KOPT-K1 (cell line): ENCODE measurements at regions not wholly inside any gene's neighbourhood (a gene's known extent, or its start where the extent isn't known, plus 50 kb on each side); places are given as distances from the start of the nearest gene placed in this dataset.
"Not testable (repeated sequence)": the region's sequence is repeated elsewhere in the genome, so short reads cannot be mapped to it uniquely, and the experiment has no call there.

Experiments used
- H3K27ac ChIP-seq: fragments of 200-600 bp; sonication (generic); 2 replicates; pipeline ENCODE4 v1.5.1; 2016; ENCODE audit warnings: antibody characterized with exemption, mild to moderate bottlenecking, low read depth, low read length; ENCODE audit not compliant: poor library complexity, severe bottlenecking
- H3K36me3 ChIP-seq: fragments of 200-600 bp; sonication (generic); 2 replicates; pipeline ENCODE4 v1.5.1; 2017; ENCODE audit warnings: antibody characterized with exemption, mild to moderate bottlenecking, low read length, moderate library complexity; ENCODE audit not compliant: insufficient read depth
- H3K9me3 ChIP-seq: fragments of 200-600 bp; sonication (generic); 2 replicates; pipeline ENCODE4 v1.5.1; 2017; ENCODE audit warnings: antibody characterized with exemption, low read length, mild to moderate bottlenecking; ENCODE audit not compliant: insufficient read depth, poor library complexity, severe bottlenecking

GRCh38 chr1:194857413-194857812, 1671.0 kb upstream of the B3GALT2 start:
- H3K36me3 ChIP-seq, result no peaks in the 10 kb centered on the region
- H3K9me3 ChIP-seq, result peaks cover 4% of the 10 kb centered on the region
- H3K27ac ChIP-seq, result no peak overlapping the region

- H3K9me3 ChIP-seq, result no peaks in the 10 kb centered on the region
- no peaks in the 10 kb centered on the region for H3K36me3 ChIP-seq
- no peak overlapping the region for H3K27ac ChIP-seq
These were observed 1662.4 kb upstream of the B3GALT2 start for GRCh38 chr1:194848846-194849245.

GRCh38 chr1:194846488-194846887, 1660.1 kb upstream of the B3GALT2 start:
- Histone ChIP-seq H3K9me3 (no peaks in the 10 kb centered on the region), H3K36me3 (no peaks in the 10 kb centered on the region), H3K27ac (no peak overlapping the region)

- Histone ChIP-seq H3K36me3 (no peaks in the 10 kb centered on the region), H3K27ac (no peak overlapping the region)
These were observed 1656.7 kb upstream of the B3GALT2 start for GRCh38 chr1:194843077-194843476.

GRCh38 chr1:194833111-194833510, 1646.7 kb upstream of the B3GALT2 start:
- Histone ChIP-seq H3K36me3 (no peaks in the 10 kb centered on the region), H3K27ac (no peak overlapping the region), H3K9me3 (no peaks in the 10 kb centered on the region)

More at GRCh38 chr1:194843077-194843476, 1656.7 kb upstream of the B3GALT2 start:
- H3K9me3 ChIP-seq, result peaks cover 5% of the 10 kb centered on the region

- not testable (repeated sequence) for H3K27ac ChIP-seq, H3K36me3 ChIP-seq, H3K9me3 ChIP-seq
These were observed 1645.2 kb upstream of the B3GALT2 start for GRCh38 chr1:194831595-194831994.

- Histone ChIP-seq H3K36me3 (no peaks in the 10 kb centered on the region), H3K27ac (peak overlapping the region; percentile 52), H3K9me3 (no peaks in the 10 kb centered on the region)
These were observed 1644.0 kb upstream of the B3GALT2 start for GRCh38 chr1:194830387-194830786.

GRCh38 chr1:194829492-194829891, 1643.1 kb upstream of the B3GALT2 start:
- H3K9me3 ChIP-seq, result no peaks in the 10 kb centered on the region
- peak overlapping the region; percentile 52 for H3K27ac ChIP-seq
- H3K36me3 ChIP-seq, result no peaks in the 10 kb centered on the region

GRCh38 chr1:194825382-194825781, 1639.0 kb upstream of the B3GALT2 start:
- Histone ChIP-seq H3K27ac (no peak overlapping the region), H3K9me3 (no peaks in the 10 kb centered on the region), H3K36me3 (no peaks in the 10 kb centered on the region)

GRCh38 chr1:194821091-194821490, 1634.7 kb upstream of the B3GALT2 start:
- Histone ChIP-seq H3K9me3 (no peaks in the 10 kb centered on the region), H3K27ac (no peak overlapping the region), H3K36me3 (no peaks in the 10 kb centered on the region)

GRCh38 chr1:194818674-194819073, 1632.3 kb upstream of the B3GALT2 start:
- H3K9me3 ChIP-seq, result no peaks in the 10 kb centered on the region
- no peak overlapping the region for H3K27ac ChIP-seq
- no peaks in the 10 kb centered on the region for H3K36me3 ChIP-seq

GRCh38 chr1:194816859-194817258, 1630.4 kb upstream of the B3GALT2 start:
- no peaks in the 10 kb centered on the region for H3K36me3 ChIP-seq
- no peaks in the 10 kb centered on the region for H3K9me3 ChIP-seq
- H3K27ac ChIP-seq, result no peak overlapping the region

- Histone ChIP-seq H3K36me3 (no peaks in the 10 kb centered on the region), H3K9me3 (no peaks in the 10 kb centered on the region), H3K27ac (no peak overlapping the region)
These were observed 1626.7 kb upstream of the B3GALT2 start for GRCh38 chr1:194813096-194813495.

GRCh38 chr1:194809665-194810064, 1623.3 kb upstream of the B3GALT2 start:
- Histone ChIP-seq H3K36me3 (no peaks in the 10 kb centered on the region), H3K9me3 (no peaks in the 10 kb centered on the region)

GRCh38 chr1:194809215-194809614, 1622.8 kb upstream of the B3GALT2 start:
- Histone ChIP-seq H3K36me3 (no peaks in the 10 kb centered on the region), H3K9me3 (no peaks in the 10 kb centered on the region), H3K27ac (no peak overlapping the region)

More at GRCh38 chr1:194809665-194810064, 1623.3 kb upstream of the B3GALT2 start:
- H3K27ac ChIP-seq, result no peak overlapping the region

GRCh38 chr1:194807530-194808220, 1621.3 kb upstream of the B3GALT2 start:
- Histone ChIP-seq H3K36me3 (no peaks in the 10 kb centered on the region), H3K27ac (no peak overlapping the region), H3K9me3 (no peaks in the 10 kb centered on the region)
